HTR-8/SVneo (cell line): ENCODE measurements at regions not wholly inside any gene's neighbourhood (a gene's known extent, or its start where the extent isn't known, plus 50 kb on each side); places are given as distances from the start of the nearest gene placed in this dataset.

Source experiments
- DNase-seq: peaks from one replicate; pipeline ENCODE4 v3.0.0; 2011; ENCODE audit warnings: low spot score, mixed read lengths; ENCODE audit not compliant: insufficient read length
- FAIRE-seq: peaks from 2 replicates; lab custom pipeline; 2011; peaks lifted over from hg19 to GRCh38; lab: Jason Lieb, UNC

DNA sequence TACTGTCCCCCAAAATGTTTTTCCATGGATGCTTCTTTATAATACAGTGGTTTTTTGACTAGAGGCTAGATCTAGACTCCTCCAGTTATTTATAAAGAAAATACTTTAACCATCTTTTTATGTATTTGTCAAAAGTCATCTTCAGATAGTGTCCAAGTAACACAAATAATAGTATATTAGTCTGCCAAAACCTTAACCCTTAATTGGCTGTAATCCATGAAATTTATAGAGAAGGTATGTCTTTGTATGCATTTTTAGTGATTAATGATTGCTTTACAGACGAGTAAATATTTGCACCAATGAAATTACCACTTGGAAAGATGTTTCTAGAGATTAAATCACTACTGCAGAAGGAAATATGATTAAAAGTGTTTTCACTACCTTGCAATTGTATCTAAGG, 451.8 kb upstream of the NRXN1 start:
- FAIRE-seq (no peak), DNase-seq (no peak)

DNA sequence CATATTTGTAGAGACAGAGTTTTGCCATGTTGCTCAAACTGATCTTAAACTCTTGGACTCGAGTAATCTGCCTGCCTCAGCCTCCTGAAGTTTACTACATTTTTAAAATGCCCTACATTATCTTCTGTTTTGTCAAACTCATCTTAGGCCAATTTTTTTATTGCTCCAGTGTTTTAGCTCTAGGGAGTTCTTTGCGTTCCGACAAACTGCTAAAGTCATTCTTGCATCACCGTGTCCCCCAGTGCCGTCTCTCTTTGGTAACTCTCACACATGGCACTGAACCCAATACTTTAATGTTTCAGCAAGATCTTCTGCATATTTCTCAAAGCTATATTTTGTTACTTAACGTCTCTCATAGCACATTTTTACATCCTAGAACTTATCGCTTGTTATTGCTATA, 440.9 kb upstream of the NRXN1 start:
- DNase-seq (no peak), FAIRE-seq (no peak)

DNA sequence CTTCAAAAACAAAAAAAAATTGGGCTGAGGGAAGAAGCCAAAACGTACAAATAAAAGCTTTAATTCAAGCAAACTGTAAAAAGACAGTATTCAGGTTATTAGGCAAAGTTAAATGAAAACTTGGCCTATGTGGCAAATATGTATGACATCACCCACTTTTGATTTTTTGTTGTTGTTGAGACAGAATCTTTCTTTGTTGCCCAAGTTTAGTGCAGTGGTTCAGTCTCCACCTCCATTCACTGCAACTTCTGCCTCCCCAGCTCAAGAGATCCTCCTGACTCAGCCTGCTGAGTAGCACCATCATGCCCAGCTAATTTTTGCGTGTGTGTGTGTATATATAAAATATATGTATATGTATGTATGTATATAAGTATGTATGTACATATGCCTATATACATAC, 440.4 kb upstream of the NRXN1 start:
- no peak for FAIRE-seq

DNA sequence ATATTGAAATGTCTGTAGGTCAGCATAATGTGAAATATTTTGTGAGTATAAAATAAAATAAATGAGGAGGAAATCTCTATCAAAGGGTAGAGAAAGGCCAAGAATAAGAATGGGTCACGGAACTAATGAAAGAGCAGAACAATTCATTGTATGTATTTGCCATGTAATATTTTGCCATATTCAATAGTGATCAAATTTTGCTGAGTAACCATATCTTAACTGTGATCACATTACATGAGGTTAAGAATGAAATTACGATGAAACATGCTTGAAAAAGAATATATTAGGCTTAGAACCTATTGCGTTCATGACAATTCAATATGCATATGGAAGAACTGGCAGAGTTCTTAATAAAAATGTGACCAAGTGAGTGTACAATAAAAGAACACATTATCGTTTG, 437.2 kb upstream of the NRXN1 start:
- FAIRE-seq: no peak

More for the DNA sequence above, 440.4 kb upstream of the NRXN1 start:
- no peak for DNase-seq

DNA sequence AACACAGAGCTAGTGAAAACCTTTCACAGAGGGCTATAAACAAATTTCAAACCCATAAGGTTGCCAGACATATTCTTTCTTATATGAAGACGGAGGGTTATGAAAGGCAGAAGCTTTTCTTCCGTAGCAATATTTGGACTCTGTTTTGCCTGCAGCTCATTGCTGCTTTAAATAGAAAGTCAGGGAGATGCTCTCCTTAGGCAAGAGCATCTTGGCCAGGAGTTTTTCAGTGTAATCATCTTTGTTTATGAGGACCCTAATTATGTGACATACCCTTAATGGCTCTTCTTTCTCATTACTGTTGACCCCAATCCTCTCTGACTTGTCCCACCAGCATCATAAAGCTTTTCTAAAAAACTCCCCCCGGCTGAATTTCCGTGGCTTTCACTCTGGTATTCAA, 433.4 kb upstream of the NRXN1 start:
- FAIRE-seq (no peak), DNase-seq (no peak)

More for the DNA sequence above, 437.2 kb upstream of the NRXN1 start:
- no peak for DNase-seq

DNA sequence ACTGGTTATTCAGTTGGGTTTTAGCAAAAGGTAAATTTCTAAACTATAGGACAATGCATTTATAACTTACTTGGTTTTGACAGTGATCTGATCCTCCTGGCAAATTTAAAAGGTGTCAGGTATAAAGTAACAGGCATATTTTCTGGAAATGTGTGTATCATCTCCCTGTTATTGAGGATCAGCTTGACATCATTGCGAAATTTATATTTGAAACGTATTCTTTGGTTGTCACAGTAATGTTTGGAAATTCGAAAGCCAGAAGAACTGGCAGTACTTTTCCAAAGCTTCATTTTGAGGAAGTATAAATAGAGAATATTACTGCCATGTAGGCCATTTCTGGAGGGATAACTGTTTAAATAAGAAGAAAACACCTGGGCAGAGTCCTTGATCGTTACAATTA, 422.2 kb upstream of the NRXN1 start:
- no peak for DNase-seq
- FAIRE-seq: no peak

DNA sequence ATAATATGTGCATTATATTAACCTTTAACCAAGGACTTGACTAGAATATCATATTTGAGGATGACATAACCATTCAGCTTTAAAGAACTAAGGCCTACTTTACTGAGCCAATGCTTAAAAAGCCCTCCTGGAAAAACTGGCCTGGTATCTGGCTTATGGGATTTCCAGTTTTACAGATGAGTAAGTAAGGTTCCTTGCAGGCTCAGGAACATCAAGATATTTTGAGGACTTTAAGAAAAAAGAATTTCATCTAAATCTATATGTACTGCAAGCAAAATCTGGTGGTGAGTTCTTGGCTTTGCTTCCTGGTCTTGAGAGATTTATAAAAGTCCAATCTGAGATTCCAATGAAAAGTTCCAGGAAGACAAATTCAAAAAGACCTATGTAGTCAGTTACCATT, 417.0 kb upstream of the NRXN1 start:
- FAIRE-seq: no peak

DNA sequence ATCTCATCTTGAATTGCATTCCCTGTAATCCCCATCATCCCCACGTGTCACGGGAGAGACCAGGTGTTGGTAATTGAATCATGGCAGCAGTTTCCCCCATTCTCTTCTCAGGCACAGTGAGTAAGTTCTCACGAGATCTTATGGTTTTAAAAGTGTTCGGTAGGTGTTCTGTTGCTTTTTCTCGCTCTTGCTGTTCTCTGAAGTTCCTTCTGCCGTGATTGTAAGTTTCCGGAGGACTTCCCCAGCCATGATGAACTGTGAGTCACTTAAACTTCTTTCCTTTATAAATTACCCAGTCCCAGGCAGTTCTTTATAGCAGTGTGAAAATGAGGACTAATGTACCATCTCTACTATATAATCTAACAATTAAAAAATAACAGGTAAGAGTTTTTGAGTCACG, 409.9 kb upstream of the NRXN1 start:
- no peak for DNase-seq
- no peak for FAIRE-seq

More for the DNA sequence above, 417.0 kb upstream of the NRXN1 start:
- no peak for DNase-seq

DNA sequence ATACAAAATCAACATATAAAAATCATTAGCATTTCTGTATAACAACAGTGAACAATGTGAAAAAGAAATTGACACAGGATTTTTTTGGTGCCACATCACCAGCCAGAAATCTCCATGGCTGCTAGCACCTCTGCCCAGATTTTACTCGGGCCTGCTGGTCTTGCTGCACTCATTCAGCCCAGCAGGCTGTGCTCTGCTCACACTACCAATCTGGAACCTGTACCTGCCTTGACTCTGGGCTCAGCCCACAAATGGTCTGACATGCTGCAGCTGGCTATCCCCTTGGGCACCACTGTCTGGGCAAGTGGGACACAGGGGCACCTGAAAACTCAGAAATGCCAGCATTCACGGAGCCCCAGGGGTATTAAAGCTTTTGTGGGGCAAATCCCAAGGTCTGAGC, 392.5 kb upstream of the NRXN1 start:
- FAIRE-seq: no peak
- DNase-seq: no peak

DNA sequence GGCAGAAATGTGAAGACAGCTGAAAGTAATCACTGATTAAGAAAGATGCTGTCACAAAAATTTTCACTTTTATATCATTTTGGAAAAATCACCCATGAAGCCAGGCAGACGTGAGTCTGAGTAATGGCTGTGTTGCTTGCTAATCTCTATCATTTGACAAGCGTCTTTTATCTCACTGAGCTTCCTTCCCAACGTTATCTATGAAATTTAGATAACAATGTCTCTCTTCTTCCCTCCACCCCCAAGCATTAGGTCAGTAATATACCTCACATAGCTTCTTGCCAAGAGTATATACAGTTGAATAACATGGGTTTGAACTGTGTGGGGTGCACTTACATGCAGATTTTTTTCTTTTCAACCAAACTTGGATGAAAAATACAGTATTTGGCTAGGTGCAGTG, 388.6 kb upstream of the NRXN1 start:
- FAIRE-seq (no peak), DNase-seq (no peak)

DNA sequence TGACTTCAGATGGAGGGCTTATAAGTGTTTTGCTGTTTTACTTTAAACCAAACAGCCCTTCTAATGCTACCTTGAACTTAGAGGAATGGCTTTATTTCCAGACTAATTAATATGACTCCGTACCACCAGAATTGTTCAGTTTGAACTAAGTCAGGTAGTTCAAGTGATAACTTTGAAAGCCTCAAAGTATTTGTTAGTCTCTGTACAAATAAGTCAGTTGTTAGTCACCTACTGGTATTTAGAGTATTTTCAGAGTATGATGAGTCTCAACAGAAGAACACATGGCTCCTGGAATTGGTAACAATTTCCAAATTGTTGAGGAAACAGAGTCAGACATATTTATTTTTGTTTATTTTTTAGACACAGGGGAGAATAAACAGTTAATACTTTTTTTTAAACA, 381.8 kb upstream of the NRXN1 start:
- DNase-seq: no peak
- FAIRE-seq: no peak

DNA sequence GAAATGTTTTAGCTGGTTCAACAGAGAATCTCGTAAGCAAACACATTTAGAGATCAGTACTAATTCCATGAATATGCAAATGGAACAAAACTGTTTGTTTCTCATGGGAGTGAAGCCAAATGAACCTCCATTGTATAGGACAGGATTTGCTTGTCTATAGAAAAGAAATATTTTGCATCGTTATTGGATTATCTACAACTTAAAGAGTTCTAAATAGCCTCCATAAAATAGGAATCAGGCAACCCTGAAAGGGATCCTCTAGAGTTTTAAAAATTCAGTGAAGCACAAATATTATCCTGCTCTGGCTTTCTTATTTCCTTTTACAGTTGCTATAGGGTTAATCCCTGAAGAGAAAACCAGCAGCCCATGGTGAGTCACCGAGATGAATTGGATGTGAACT, 378.4 kb upstream of the NRXN1 start:
- no peak for FAIRE-seq
- no peak for DNase-seq

DNA sequence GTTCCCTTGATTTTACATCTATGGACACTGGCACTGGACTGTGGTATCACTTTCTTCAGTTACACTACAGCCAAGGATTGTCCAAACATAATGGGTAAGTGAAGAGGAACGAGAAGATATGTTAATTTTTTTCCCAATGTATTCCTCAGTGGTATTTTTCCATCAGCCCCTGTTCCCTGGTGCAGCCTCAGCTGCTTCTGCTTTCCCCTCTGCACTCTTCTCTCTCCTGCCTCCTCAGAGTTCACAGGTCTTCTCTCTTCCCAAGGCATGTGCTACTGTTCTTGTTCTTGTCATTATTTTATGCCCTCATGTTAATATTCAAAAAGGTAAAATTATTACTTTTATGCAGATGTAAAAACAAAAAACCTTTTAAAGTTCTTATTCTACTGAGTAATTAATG, 378.0 kb upstream of the NRXN1 start:
- DNase-seq (no peak), FAIRE-seq (no peak)

DNA sequence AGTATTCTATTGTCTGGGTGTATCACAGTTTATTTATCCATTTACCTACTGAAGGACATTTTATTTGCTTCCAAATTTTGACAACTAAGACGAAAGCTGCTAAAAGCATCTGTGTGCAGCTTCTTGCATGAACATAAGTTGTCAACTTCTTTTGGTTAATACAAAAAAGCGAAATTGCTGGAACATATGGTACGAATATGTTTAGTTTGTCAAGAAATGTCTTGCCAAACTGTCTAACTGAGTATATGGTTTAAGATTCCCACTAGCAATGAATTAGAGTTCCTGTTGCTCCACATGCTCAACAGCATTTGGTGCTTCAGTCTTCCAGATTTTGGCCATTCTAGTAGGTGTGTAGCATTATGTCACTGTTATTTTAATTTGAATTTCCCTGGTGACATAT, 372.3 kb upstream of the NRXN1 start:
- DNase-seq: no peak

DNA sequence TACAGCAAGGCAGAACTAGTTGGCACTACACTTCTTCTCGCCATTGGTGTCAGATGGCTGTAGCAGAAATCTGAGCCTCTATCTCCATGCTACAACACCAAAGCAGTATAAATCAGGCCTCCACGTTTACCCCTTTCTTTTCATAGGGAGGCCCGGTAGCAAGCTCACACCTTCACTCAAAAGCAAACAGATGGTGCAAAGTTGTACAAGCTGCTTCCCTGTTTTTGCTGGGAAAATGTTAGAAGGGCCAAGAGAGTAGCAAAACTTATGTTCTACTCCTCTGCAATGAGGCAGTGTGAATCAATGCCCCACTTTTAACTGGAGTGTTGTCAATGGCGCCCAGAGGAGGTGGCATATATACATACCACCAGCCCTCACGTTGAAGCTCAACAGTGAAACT, 369.6 kb upstream of the NRXN1 start:
- FAIRE-seq (no peak), DNase-seq (no peak)

More for the DNA sequence above, 372.3 kb upstream of the NRXN1 start:
- FAIRE-seq: no peak

DNA sequence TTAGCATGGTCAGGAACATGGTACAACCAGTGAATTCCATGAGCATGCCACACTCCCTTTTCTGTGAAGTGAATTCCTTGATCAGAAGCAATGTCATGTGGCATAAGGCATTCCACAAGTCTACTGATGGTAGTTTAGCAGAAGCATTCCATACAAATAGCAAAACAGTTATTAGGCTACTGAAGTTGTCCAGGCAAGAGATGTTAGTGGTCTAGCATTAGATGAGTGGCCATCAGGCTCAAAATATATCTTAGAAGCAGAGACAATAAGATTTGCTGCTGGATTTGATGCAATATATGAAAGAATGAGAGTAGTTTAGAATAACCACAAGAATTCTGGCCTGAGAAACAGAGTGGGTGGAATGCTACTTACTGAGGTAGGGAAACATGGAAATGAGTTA, 355.3 kb upstream of the NRXN1 start:
- FAIRE-seq (no peak), DNase-seq (peak; percentile 6)

DNA sequence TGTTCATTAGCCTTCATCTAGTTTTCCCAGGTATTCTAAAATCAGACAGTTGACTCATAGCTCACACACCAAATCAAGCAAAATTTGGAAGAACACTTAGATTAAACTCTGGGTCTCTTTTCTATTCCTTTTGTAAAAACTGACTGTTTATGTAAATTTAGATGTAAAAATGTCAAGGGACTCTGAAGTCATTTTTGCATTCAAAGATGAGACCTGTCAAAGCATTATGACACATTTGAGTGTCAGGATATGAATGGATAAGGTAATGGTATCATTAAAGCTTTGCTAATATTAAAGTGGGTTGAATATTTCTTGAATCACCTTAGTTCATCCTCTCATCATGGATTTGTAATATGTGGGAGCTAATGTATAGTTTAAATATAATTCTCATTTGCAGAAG, 348.1 kb upstream of the NRXN1 start:
- no peak for DNase-seq
- no peak for FAIRE-seq

DNA sequence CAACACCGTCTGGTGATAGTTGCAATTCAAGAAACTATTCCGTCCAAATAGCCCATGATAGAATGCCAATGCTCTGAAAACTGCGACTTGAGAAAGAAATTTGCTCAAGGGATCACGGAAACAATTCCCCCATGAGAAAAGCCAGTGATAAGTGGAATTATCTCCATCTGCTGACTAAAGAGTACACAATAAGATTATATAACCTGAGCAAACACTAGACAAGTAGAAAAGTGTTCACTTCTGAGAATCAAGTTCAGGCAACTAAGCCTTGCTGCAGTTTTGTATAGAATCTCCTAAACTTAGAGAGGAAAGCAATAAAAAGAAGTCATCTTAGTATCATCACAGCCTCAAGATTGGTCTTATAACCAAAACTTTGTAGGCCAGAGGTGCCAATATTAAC, 336.3 kb upstream of the NRXN1 start:
- DNase-seq (no peak), FAIRE-seq (no peak)

DNA sequence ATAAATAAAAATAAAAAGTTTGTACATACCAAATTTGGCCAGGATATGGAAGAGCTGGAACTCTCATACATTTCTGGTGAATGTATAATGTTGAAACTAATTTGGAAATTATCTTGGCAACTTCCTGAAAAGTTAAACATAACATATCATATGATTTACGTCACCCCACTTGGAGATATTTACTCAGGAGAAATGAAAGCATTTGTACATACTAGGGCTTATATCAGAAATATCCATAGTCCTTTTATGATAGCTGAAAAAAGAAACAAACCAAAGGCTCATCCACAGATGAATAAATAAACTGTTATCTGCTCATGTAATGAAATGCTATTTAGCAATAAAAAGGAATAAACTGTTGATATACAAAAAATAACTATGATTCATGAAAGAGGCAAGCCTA, 318.2 kb upstream of the NRXN1 start:
- DNase-seq: peak; percentile 3
- FAIRE-seq: no peak

DNA sequence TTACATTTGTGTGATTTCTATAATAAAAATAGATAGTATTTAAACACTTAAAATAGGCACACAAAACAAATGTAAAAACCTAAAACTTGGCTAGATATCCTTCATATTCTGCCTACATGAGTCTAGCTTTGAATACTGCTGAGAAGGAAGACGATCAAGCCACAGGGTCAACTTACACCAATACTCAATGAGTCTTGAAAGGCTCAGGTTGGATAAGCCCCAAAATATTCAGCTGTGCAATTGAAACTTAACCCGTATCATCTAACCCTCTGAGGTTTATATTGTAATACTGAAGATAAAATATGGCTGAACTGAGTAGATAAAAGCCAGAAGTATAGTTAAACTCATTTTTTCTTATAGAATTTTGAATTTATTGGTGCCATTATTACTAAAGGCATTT, 313.0 kb upstream of the NRXN1 start:
- DNase-seq: no peak
- no peak for FAIRE-seq

DNA sequence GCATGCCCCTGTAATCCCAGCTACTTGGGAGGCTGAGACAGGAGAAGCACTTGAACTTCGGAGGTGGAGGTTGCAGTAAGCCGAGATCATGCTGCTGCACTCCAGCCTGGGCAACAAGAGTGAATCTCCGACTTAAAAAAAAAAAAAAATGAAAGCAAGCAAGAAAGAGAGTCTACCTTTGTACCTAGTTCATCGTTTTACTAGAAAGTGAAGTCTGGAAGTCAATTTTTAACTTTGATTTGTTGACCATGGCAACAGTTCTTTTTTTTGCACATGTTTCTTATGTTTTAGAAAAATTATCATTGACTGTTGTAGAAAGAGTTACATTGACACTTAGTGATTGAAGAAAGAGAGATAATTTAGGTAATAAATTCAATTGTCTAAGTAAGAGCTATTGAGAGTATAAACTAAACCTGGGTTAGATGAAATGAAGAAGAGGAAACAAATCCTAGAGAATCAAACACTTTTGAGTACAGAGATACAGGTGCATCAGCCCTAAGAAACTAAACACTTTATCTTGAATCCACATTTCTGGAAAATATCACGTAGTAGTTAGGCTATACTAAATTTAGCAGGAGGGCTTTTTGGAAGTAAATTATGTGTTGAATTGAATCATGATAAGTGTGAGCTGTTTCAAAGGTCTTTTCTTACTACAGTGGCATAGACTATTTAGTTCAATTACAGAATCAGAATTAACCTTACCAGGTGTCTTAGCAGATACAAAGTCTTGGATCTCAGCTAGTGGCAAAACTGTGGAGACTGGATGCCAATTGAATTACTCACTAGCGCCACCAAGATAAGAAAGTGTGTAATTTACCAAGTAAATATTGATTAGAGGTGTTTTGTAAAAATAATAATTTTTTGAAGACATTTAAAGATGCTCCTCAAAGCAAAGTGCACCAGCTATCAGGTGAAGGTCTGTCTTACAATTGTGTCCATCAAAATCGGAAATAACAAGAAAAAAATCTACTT, 303.4 kb upstream of the NRXN1 start:
- no peak for FAIRE-seq
- DNase-seq: no peak

DNA sequence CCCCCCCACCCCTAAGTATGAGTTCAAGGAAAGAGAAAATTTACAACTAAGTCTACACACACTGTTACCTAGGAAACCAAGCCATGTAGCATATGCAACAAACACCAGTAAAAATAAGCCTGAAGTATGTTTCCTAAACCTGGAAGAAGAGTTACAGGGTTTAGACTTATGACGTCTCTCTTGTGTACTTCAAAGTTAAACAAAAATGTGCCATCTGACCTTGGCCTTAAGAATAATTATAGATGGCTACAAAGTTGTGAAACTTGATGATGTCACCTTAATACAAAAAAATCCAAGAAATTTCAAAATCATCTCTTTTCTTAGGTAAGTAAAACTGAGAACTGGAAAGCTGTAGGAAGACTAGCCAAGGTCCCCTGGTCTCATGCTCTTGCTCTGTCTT, 297.6 kb upstream of the NRXN1 start:
- FAIRE-seq (no peak), DNase-seq (no peak)
